ENCODE measurements at regions not wholly inside any gene's neighbourhood (a gene's known extent, or its start where the extent isn't known, plus 50 kb on each side); places are given as distances from the start of the nearest gene placed in this dataset.

- H3K4me3 ChIP-seq (ENCODE audit: low read depth, low read length): no peak overlapping the region
- no peak for TF ChIP-seq CTCF (IDR thresholded peaks at IDR 0.05; ENCODE audit: low read depth, low read length)
Measured at GRCh38 chr2:199509403-199509802, 51.7 kb upstream of the SATB2 start.
